Hippocampal formation (tissue), 2 donors: ENCODE measurements at regions not wholly inside any gene's neighbourhood (a gene's known extent, or its start where the extent isn't known, plus 50 kb on each side); places are given as distances from the start of the nearest gene placed in this dataset.

Source experiments
- DNase-seq, 2 donors: peaks; one replicate each; lab custom pipeline; 2025; lab: John Stamatoyannopoulos, UW

GRCh38 chr15:61682891-61683735 lies 377.1 kb downstream of the VPS13C start:
- DNase-seq, result no peak

GRCh38 chr15:61681676-61682075 lies 378.6 kb downstream of the VPS13C start:
- no peak for DNase-seq

DNA sequence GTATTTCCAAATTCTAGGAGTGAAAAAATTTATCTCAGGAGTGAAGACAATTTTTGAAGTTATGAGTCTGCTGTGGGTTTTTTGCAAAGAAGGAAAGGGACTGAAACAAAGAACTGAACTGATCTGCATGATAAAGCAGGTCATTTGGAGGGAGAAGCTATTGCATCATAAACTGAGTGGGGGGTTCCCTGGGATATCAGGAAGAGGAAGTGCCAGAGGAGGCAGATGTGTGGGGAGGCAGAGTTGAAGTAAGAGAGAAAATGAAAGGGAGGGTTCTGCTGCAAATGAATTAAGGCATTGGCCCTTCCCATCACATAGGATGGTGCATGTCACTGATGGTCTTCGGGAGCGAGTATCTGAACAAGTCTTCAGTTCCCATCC lies 379.2 kb downstream of the VPS13C start:
- DNase-seq, result no peak

GRCh38 chr15:61680260-61681037 lies 379.8 kb downstream of the VPS13C start:
- DNase-seq, result no peak

DNA sequence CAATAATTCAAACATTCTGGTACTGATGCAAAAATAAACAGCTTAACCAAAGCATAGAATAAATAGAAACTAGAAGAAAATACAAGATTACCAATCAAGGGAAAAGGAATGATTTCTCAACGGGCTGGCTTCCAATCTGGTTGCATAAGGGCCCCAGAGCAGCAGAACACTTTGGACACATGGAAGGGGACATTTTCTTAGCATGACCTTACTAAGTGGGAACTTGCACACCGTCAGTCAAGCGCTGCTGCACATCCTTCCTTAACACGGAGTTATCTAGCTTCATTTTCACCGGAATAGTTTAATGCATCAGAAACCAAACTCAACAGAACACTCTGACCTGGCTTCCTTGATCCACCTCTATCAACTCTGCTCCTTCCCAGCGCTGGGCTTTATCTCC lies 388.5 kb downstream of the VPS13C start:
- no peak for DNase-seq

- no peak for DNase-seq
Observed at GRCh38 chr15:61668444-61668843, 391.8 kb downstream of the VPS13C start.

DNA sequence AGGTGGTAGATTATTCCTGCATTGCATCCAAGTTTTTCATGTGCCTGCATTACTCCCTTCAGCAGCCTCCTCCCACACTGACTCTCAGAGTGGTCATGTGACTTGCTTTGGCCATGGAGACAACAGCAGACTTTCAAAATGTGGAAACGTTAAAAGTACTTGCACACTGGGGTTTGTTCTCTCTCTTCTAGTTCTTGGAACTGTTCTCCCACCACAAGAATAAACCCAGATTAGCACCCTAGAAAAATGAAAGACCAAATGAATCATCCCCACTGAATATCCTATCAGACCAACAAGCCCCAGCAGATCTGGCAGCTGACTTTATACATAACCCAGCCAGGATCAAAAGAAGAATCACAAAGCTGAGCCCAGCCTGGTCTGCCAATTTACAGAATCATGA lies 398.5 kb downstream of the VPS13C start:
- no peak for DNase-seq

DNA sequence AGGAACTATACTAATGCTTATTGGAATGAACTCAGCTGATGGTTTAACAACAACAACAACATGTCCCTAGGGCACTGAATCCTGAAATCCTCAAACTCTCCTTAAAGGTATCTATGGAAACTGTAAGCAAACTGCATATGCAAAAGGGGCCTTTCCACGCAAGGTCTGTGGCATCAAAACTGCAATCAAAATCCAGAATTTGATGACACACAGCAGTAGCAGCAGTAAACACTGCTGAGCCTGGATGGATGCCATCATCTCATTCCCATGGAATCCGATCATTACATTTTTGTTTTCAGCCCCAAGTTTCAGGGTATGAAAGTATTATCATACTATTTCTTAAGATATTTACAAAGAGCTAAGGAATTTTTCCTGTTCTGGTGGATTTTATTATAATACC lies 399.7 kb downstream of the VPS13C start:
- no peak for DNase-seq

GRCh38 chr15:61659566-61660190 lies 400.6 kb downstream of the VPS13C start:
- no peak for DNase-seq

DNA sequence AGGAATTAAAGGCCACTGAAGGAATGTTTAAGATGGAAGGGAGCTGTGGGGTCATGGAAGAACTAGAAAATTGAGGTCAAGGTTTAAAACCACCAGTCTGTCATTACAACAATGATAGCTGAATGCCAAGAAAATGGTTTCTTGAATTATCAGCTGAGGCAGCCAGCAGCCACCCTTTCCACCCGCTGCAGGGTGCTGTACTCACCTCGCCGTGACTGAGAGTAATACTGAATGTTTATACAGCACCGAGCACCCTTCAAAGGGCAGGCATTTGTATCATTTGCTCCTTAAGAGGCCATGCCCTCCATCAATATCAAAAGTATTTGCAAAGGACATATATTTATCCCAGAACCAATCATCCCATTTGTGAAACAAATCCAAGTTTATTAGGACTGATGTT lies 402.8 kb downstream of the VPS13C start:
- no peak for DNase-seq

DNA sequence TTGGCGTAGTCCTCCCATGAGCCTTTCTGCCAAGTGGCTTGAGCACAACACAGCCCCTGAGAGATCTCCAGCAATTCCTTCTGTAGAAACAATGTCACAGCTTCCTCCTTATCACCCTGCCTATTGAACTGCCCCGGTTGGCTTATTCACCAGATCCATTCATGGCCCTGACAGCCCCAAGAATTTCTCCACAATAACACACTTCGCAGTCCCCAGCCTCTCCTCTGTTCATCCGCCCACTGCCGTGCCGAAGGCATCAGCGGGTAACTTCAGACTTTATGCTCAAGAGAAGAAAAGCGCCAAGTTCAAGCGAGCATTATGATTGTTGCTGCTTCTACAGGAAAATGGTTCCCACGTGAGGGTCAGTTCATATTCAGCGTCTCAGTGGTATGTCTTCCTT lies 403.9 kb downstream of the VPS13C start:
- no peak for DNase-seq

DNA sequence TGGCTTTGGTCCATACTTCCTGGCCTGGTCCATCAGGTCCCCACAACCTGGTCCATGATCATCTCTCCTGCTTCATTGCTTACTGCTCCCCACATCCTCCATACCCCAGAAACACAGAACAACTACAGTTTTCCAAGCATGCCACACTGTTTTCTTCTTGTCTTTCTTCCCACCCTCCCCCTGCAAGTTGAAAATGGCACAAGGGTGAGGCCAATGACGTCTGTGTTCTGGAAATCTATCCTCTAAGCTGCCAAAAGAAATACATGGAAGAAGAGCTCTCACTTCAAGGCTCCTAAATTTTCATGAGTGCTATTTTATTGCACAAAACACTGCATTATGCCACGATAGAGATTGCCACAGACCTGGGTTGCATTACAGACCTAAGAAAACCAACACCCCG lies 404.4 kb downstream of the VPS13C start:
- DNase-seq, result no peak

- DNase-seq, result no peak
Observed at GRCh38 chr15:61654918-61655317, 405.3 kb downstream of the VPS13C start.

DNA sequence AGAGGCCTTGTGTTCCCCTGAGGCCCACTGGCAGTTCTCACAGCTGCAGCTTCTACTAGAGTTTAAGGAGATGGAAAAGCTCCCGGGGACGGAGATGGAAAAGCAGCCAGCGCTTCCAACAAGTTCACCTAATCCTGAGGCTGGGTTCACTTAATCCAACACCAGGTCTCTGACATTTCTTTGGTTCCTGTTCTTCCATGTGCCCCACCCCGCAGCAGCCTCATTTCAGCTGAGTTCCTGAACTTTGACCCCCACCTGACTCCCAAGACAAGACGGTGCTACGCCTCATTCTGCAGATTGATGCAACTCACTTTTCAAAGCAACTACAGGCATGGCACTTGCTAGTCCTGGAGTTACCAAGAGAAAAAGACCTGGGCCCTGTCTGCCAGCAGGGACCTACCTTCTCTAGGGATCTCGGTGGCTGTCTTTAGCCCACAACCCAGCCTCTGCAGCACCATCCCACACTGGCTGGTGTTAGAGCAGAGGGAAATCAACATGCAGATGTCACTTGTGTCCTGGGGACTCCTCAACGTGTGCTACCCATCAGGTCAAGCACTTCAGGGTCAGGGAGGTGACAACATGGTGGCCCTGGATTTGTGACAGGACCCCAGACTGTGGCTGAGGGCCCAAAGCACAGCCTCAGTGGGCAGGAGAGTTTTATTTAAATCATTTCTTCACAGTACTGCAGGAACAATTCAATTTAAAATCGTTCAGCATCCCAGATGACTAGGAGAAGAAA lies 406.1 kb downstream of the VPS13C start:
- no peak for DNase-seq

- no peak for DNase-seq
Observed at GRCh38 chr15:61653110-61653509, 407.1 kb downstream of the VPS13C start.

- no peak for DNase-seq
Observed at GRCh38 chr15:61651267-61651666, 409.0 kb downstream of the VPS13C start.

GRCh38 chr15:61649046-61649445 lies 411.2 kb downstream of the VPS13C start:
- DNase-seq, result no peak

DNA sequence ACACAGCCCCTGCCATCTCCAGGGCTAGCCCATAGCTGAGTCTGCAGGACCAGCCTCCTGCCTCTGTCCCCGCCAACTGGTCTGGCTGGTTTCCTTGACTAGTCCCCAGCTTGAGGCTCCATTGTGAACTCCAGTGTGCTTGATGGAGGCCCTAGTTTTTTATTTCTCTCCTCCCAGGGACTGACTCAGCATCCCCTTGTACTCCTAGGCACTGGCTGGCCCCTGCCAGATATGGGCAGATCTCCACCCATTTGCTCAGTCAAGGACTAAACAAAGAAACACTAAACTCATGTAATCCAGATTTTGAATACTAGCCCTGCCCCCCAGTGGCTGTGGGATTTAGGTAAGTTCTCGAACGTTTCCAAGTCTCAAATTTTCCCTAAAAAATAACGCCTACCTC lies 415.4 kb upstream of the RORA start:
- DNase-seq, result no peak

GRCh38 chr15:61641645-61642044 lies 412.5 kb upstream of the RORA start:
- no peak for DNase-seq

GRCh38 chr15:61640756-61641155 lies 411.7 kb upstream of the RORA start:
- no peak for DNase-seq

GRCh38 chr15:61639491-61639890 lies 410.4 kb upstream of the RORA start:
- DNase-seq, result no peak

GRCh38 chr15:61634837-61635236 lies 405.7 kb upstream of the RORA start:
- no peak for DNase-seq
